ENCODE measurements at regions not wholly inside any gene's neighbourhood (a gene's known extent, or its start where the extent isn't known, plus 50 kb on each side); places are given as distances from the start of the nearest gene placed in this dataset.

DNA sequence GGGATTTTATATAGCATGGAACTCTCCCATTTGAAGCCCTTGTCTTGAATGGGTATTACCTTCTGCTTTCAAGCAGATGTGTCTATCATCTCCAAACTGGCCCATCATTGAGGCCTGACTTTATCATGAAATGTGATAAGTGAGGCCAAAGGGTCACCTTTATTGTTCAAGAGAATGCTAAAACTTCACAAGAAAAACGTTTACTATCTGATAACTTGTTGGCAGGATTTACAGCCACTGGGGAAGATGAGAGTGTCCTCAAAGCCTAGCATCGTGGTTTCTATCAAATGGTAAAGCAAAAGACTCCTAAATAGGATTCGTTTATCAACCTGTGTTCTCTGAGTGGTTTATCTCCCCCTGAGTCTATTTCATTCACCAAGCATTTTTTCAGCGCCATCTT lies 62.0 kb upstream of the CLMN start:
- H3K27me3 ChIP-seq (replicated peaks in 1 of 2; ENCODE audit: control insufficient read depth in 2 of 2, insufficient read depth in 2 of 2, low read length in 1 of 2): no peaks in the 10 kb centered on the region
- H3K4me1 ChIP-seq (ENCODE audit: control insufficient read depth, insufficient read depth, low read length): no peaks in the 10 kb centered on the region
- SMC1A ChIA-PET (ENCODE audit: uncharacterized antibody, unreplicated experiment): no interaction called here
- no peak overlapping the region for H2AFZ ChIP-seq (ENCODE audit: control insufficient read depth, low read depth, low read length)
- no peak overlapping the region for H3K4me3 ChIP-seq
- H3K9ac ChIP-seq (ENCODE audit: control insufficient read depth, insufficient read depth, low read length): no peak overlapping the region
- no TSS peak for BruUV-seq (replicated peaks)
- no peak overlapping the region for H3K27ac ChIP-seq (ENCODE audit: control insufficient read depth, insufficient read depth)
- H3K4me2 ChIP-seq (ENCODE audit: control insufficient read depth, insufficient read depth): no peak overlapping the region
- ATAC-seq: no peak
- no peaks in the 10 kb centered on the region for H4K20me1 ChIP-seq (ENCODE audit: control insufficient read depth, insufficient read depth)
- H3K36me3 ChIP-seq (ENCODE audit: control insufficient read depth in 2 of 2, insufficient read depth in 2 of 2, low read length in 1 of 2): no peaks in the 10 kb centered on the region
- RAD21 ChIA-PET (ENCODE audit: unreplicated experiment): no interaction called here
- FAIRE-seq: no peak
- CTCF ChIA-PET: interaction anchor here (1.1 to 3.3 kb wide), 2 partner anchors 20 to 184 kb away, joined by 4 to 10 read pairs; no protein-coding TSS in a partner anchor
- DNase-seq (ENCODE audit: low read depth, low spot score): no peak
- TF ChIP-seq, protein P1, sequence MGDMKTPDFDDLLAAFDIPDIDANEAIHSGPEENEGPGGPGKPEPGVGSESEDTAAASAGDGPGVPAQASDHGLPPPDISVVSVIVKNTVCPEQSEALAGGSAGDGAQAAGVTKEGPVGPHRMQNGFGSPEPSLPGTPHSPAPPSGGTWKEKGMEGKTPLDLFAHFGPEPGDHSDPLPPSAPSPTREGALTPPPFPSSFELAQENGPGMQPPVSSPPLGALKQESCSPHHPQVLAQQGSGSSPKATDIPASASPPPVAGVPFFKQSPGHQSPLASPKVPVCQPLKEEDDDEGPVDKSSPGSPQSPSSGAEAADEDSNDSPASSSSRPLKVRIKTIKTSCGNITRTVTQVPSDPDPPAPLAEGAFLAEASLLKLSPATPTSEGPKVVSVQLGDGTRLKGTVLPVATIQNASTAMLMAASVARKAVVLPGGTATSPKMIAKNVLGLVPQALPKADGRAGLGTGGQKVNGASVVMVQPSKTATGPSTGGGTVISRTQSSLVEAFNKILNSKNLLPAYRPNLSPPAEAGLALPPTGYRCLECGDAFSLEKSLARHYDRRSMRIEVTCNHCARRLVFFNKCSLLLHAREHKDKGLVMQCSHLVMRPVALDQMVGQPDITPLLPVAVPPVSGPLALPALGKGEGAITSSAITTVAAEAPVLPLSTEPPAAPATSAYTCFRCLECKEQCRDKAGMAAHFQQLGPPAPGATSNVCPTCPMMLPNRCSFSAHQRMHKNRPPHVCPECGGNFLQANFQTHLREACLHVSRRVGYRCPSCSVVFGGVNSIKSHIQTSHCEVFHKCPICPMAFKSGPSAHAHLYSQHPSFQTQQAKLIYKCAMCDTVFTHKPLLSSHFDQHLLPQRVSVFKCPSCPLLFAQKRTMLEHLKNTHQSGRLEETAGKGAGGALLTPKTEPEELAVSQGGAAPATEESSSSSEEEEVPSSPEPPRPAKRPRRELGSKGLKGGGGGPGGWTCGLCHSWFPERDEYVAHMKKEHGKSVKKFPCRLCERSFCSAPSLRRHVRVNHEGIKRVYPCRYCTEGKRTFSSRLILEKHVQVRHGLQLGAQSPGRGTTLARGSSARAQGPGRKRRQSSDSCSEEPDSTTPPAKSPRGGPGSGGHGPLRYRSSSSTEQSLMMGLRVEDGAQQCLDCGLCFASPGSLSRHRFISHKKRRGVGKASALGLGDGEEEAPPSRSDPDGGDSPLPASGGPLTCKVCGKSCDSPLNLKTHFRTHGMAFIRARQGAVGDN (IDR thresholded peaks at IDR 0.05): no peak
- no peak for TF ChIP-seq PAX5 (IDR thresholded peaks at IDR 0.05; ENCODE audit: borderline replicate concordance, low read depth, low read length)
- no peak for TF ChIP-seq TCF3 (IDR thresholded peaks at IDR 0.05; ENCODE audit: borderline replicate concordance, insufficient read depth, low read depth, low read length)
- H3K9me3 ChIP-seq (replicated peaks; ENCODE audit: control insufficient read depth, insufficient read depth, low read length): no peaks in the 10 kb centered on the region; the same call in 2 of the 3 replicates
- 24% methylated on average over 4 of the region's 4 CpGs for WGBS (ENCODE audit: insufficient coverage, insufficient replicate concordance, low lambda C conversion rate, missing lambda C conversion rate)
- POLR2A ChIA-PET: no interaction called here
- intact Hi-C loops (cut with micrococcal nuclease; ENCODE audit: unreplicated experiment) (no loop called here), in situ Hi-C loops (cut with MboI) (loop anchor here (25.0 kb wide), 1 partner anchor 694 kb away; no protein-coding TSS in a partner anchor)
- no peaks in the 10 kb centered on the region for H3K79me2 ChIP-seq (ENCODE audit: control insufficient read depth, insufficient read depth, low read length)

All from GM12878 (cell line).